ENCODE measurements at regions not wholly inside any gene's neighbourhood (a gene's known extent, or its start where the extent isn't known, plus 50 kb on each side); places are given as distances from the start of the nearest gene placed in this dataset.

- H3F3A ChIP-seq (replicated peaks; ENCODE audit: low read depth) = no peaks in the 10 kb centered on the region
- H3K36me3 ChIP-seq (ENCODE audit: insufficient read depth) = no peaks in the 10 kb centered on the region
- Mint-ChIP-seq H3K27me3 (ENCODE audit: insufficient read depth, low read depth, poor library complexity) (peaks cover 2% of the 10 kb centered on the region), H3K9me3 (no peaks in the 10 kb centered on the region), H3K4me3 (no peak overlapping the region), H3K4me1 (no peaks in the 10 kb centered on the region), H3K27ac (no peak overlapping the region), H3K36me3 (ENCODE audit: low read depth) (no peaks in the 10 kb centered on the region)
- H4K20me1 ChIP-seq (replicated peaks; ENCODE audit: insufficient read depth) = no peaks in the 10 kb centered on the region
- no peaks in the 10 kb centered on the region for H3K79me2 ChIP-seq (replicated peaks; ENCODE audit: insufficient read depth)
- DNase-seq (ENCODE audit: low spot score) (no peak), ATAC-seq (no peak)
- no peak for TF ChIP-seq CTCF (conservative IDR thresholded peaks at IDR 0.05; ENCODE audit: low read depth in 2 of 2)
- TF ChIP-seq JUNB (IDR thresholded peaks at IDR 0.05; ENCODE audit: unreplicated experiment) = no peak
- TF ChIP-seq ZNF462 (CRISPR knock-in tag; IDR thresholded peaks at IDR 0.05) = no peak
- no peak for TF ChIP-seq REST (IDR thresholded peaks at IDR 0.05; ENCODE audit: unreplicated experiment)
- no peak for TF ChIP-seq NANOG (IDR thresholded peaks at IDR 0.05; ENCODE audit: borderline replicate concordance)
- TF ChIP-seq POLR2AphosphoS5 (IDR thresholded peaks at IDR 0.05; ENCODE audit: low read depth) = no peak
- no peak for TF ChIP-seq ETS1 (IDR thresholded peaks at IDR 0.05)
- TF ChIP-seq STAT1 (IDR thresholded peaks at IDR 0.05; ENCODE audit: unreplicated experiment) = no peak
- TF ChIP-seq EZH2phosphoT487 (IDR thresholded peaks at IDR 0.05; ENCODE audit: unreplicated experiment) = no peak
- no peak for TF ChIP-seq ZNF114 (CRISPR knock-in tag; IDR thresholded peaks at IDR 0.05)
- TF ChIP-seq ZNF331 (CRISPR knock-in tag; IDR thresholded peaks at IDR 0.05; ENCODE audit: low read depth) = no peak
- no peak for TF ChIP-seq EZH2 (IDR thresholded peaks at IDR 0.05; ENCODE audit: low read depth, unreplicated experiment)
- no peak for TF ChIP-seq CREB1 (CRISPR knock-in tag; IDR thresholded peaks at IDR 0.05; ENCODE audit: low read depth)
- H3K4me2 ChIP-seq = no peak overlapping the region
- no peak overlapping the region for H3K27ac ChIP-seq (ENCODE audit: low read depth)
- no peak overlapping the region for H2AFZ ChIP-seq
- H3K9me2 ChIP-seq (ENCODE audit: insufficient read depth) = peaks cover 6% of the 10 kb centered on the region; the same call in 1 of the 2 replicates
- H3K4me1 ChIP-seq (ENCODE audit: insufficient read depth) = no peaks in the 10 kb centered on the region
- no peaks in the 10 kb centered on the region for H3K27me3 ChIP-seq (ENCODE audit: insufficient read depth)
- no peak overlapping the region for H3K4me3 ChIP-seq
Observed at GRCh38 chr1:186574926-186575325, 105.3 kb downstream of the PTGS2 start.

All from GM23338 (cell line).